GM23338 (cell line): ENCODE measurements at regions not wholly inside any gene's neighbourhood (a gene's known extent, or its start where the extent isn't known, plus 50 kb on each side); places are given as distances from the start of the nearest gene placed in this dataset.

ENCODE experiments used
- ATAC-seq: fragments of 200-7000 bp; cut with Tn5 transposase; 3 replicates; pipeline ENCODE4 v1.9.1; 2020
- DNase-seq: peaks from one replicate; pipeline ENCODE4 v3.0.0-alpha.2; 2015; ENCODE audit warnings: low spot score
- H2AFZ ChIP-seq: fragments of 200-600 bp; sonication (generic); 2 replicates; pipeline ENCODE4 v1.8.0; 2016; ENCODE audit warnings: antibody characterized with exemption, mild to moderate bottlenecking, moderate library complexity
- H3F3A ChIP-seq: fragments of 200-600 bp; sonication (generic); replicated peaks from 2 replicates; pipeline ENCODE4 v1.8.0; 2017; ENCODE audit warnings: antibody characterized with exemption, mixed run types, low read depth
- H3K27ac ChIP-seq: fragments of 200-600 bp; sonication (generic); 2 replicates; pipeline ENCODE4 v1.6.1; 2016; ENCODE audit warnings: low read depth
- H3K27me3 ChIP-seq: fragments of 200-600 bp; sonication (generic); 2 replicates; pipeline ENCODE4 v1.8.0; 2016; ENCODE audit warnings: mild to moderate bottlenecking, mixed run types, moderate library complexity; ENCODE audit not compliant: insufficient read depth
- H3K36me3 ChIP-seq: fragments of 200-600 bp; sonication (generic); 2 replicates; pipeline ENCODE4 v1.8.0; 2016; ENCODE audit warnings: mild to moderate bottlenecking; ENCODE audit not compliant: insufficient read depth
- H3K4me1 ChIP-seq: fragments of 200-600 bp; sonication (generic); 2 replicates; pipeline ENCODE4 v1.8.0; 2016; ENCODE audit warnings: mild to moderate bottlenecking, moderate library complexity; ENCODE audit not compliant: insufficient read depth
- H3K4me2 ChIP-seq: fragments of 200-600 bp; sonication (generic); 2 replicates; pipeline ENCODE4 v1.7.1; 2017; ENCODE audit warnings: mixed run types
- H3K4me3 ChIP-seq: fragments of 200-600 bp; sonication (generic); 2 replicates; pipeline ENCODE4 v1.6.1; 2016; ENCODE audit warnings: mixed run types
- H3K79me2 ChIP-seq: fragments of 200-600 bp; sonication (generic); replicated peaks from 2 replicates; pipeline ENCODE4 v1.8.0; 2017; ENCODE audit warnings: mild to moderate bottlenecking; ENCODE audit not compliant: insufficient read depth
- H3K9me2 ChIP-seq: fragments of 200-600 bp; sonication (generic); 2 replicates; pipeline ENCODE4 v1.8.0; 2017; ENCODE audit not compliant: insufficient read depth
- H4K20me1 ChIP-seq: fragments of 200-600 bp; sonication (generic); replicated peaks from 2 replicates; pipeline ENCODE4 v1.8.0; 2017; ENCODE audit warnings: mild to moderate bottlenecking; ENCODE audit not compliant: insufficient read depth
- H3K27ac Mint-ChIP-seq: 2 replicates; pipeline ENCODE4 v1.8.0; 2020; ENCODE audit warnings: inconsistent platforms, mild to moderate bottlenecking, moderate library complexity, mixed read lengths
- H3K27me3 Mint-ChIP-seq: 3 replicates; pipeline ENCODE4 v1.8.0; 2022; ENCODE audit warnings: low read depth, mild to moderate bottlenecking, moderate library complexity, mixed read lengths, inconsistent platforms; ENCODE audit not compliant: insufficient read depth, poor library complexity
- H3K36me3 Mint-ChIP-seq: 3 replicates; pipeline ENCODE4 v1.8.0; 2021; ENCODE audit warnings: low read depth, mild to moderate bottlenecking, inconsistent platforms, moderate library complexity, mixed read lengths
- H3K4me1 Mint-ChIP-seq: 3 replicates; pipeline ENCODE4 v1.8.0; 2020; ENCODE audit warnings: mild to moderate bottlenecking, inconsistent platforms, mixed read lengths
- H3K4me3 Mint-ChIP-seq: 3 replicates; pipeline ENCODE4 v1.8.0; 2021; ENCODE audit warnings: moderate library complexity, mild to moderate bottlenecking, inconsistent platforms, mixed read lengths
- H3K9me3 Mint-ChIP-seq: 3 replicates; pipeline ENCODE4 v1.8.0; 2020; ENCODE audit warnings: moderate library complexity, mild to moderate bottlenecking, inconsistent platforms, mixed read lengths
- CREB1 ChIP-seq: fragments of 250-450 bp; sonication (Bioruptor Pico); IDR thresholded peaks from 2 replicates; pipeline ENCODE4 v1.5.0; 2020; ENCODE audit warnings: low read depth, mild to moderate bottlenecking, moderate library complexity
- EZH2 ChIP-seq: fragments of 200-600 bp; sonication (generic); IDR thresholded peaks from one replicate; pipeline ENCODE4 v1.8.0; 2017; ENCODE audit warnings: antibody characterized with exemption, mild to moderate bottlenecking, low read depth; ENCODE audit not compliant: unreplicated experiment
- EZH2phosphoT487 ChIP-seq: fragments of 200-600 bp; sonication (generic); IDR thresholded peaks from one replicate; pipeline ENCODE4 v1.8.1; 2018; ENCODE audit warnings: antibody characterized with exemption; ENCODE audit not compliant: unreplicated experiment
- JUNB ChIP-seq: IDR thresholded peaks from one replicate; pipeline ENCODE4 v1.6.1; 2016; ENCODE audit warnings: antibody characterized with exemption; ENCODE audit not compliant: unreplicated experiment
- POLR2AphosphoS5 ChIP-seq: IDR thresholded peaks from 2 replicates; pipeline ENCODE4 v1.6.1; 2016; ENCODE audit warnings: antibody characterized with exemption, low read depth
- STAT1 ChIP-seq: IDR thresholded peaks from one replicate; pipeline ENCODE4 v1.6.1; 2016; ENCODE audit warnings: antibody characterized with exemption; ENCODE audit not compliant: unreplicated experiment
- ZNF331 ChIP-seq: fragments of 250-450 bp; sonication (Bioruptor Pico); IDR thresholded peaks from 2 replicates; pipeline ENCODE4 v1.5.0; 2020; ENCODE audit warnings: low read depth, mild to moderate bottlenecking, moderate library complexity
- TF ChIP-seq, protein P1 (sequence below): IDR thresholded peaks from one replicate; pipeline ENCODE4 v1.6.1; 2018; ENCODE audit warnings: antibody characterized with exemption; ENCODE audit not compliant: unreplicated experiment
- TF ChIP-seq, protein P2 (sequence below): fragments of 250-450 bp; sonication (Bioruptor Pico); IDR thresholded peaks from 2 replicates; pipeline ENCODE4 v1.5.0; 2020; ENCODE audit warnings: mild to moderate bottlenecking, moderate library complexity
- TF ChIP-seq, protein P3 (sequence below), 2 experiments: fragments of 200-600 bp in 1 of 2; sonication (generic) in 1 of 2; conservative IDR thresholded peaks; 2 replicates each; pipeline versions ENCODE4 v1.5.1 to v1.6.1; 2016 to 2017; ENCODE audit warnings: antibody characterized with exemption in 2 of 2, low read depth in 2 of 2, mild to moderate bottlenecking in 2 of 2, moderate library complexity in 1 of 2

DNA sequence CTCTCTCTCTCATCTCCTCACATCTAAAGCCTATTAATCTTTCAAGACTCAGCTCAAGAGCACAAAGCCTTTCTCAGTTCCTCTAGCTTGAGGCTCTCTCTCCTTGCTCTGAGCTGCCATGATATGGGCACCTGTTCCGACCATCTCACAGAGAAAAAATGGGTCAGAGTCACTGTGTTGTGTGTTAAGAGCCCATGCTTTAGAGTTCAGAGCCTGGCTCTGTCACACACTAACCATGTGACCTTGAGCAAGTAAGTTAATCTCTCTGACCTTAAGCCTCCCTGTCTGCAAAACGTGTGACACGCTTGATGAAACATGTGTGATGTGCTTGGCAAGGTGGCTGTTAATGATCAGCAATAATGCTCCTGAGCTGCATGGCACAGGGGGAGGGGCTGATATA lies 245.2 kb downstream of the DLEU7 start (continued):
- TF ChIP-seq, protein P1, sequence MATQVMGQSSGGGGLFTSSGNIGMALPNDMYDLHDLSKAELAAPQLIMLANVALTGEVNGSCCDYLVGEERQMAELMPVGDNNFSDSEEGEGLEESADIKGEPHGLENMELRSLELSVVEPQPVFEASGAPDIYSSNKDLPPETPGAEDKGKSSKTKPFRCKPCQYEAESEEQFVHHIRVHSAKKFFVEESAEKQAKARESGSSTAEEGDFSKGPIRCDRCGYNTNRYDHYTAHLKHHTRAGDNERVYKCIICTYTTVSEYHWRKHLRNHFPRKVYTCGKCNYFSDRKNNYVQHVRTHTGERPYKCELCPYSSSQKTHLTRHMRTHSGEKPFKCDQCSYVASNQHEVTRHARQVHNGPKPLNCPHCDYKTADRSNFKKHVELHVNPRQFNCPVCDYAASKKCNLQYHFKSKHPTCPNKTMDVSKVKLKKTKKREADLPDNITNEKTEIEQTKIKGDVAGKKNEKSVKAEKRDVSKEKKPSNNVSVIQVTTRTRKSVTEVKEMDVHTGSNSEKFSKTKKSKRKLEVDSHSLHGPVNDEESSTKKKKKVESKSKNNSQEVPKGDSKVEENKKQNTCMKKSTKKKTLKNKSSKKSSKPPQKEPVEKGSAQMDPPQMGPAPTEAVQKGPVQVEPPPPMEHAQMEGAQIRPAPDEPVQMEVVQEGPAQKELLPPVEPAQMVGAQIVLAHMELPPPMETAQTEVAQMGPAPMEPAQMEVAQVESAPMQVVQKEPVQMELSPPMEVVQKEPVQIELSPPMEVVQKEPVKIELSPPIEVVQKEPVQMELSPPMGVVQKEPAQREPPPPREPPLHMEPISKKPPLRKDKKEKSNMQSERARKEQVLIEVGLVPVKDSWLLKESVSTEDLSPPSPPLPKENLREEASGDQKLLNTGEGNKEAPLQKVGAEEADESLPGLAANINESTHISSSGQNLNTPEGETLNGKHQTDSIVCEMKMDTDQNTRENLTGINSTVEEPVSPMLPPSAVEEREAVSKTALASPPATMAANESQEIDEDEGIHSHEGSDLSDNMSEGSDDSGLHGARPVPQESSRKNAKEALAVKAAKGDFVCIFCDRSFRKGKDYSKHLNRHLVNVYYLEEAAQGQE = no peak
- TF ChIP-seq, protein P2, sequence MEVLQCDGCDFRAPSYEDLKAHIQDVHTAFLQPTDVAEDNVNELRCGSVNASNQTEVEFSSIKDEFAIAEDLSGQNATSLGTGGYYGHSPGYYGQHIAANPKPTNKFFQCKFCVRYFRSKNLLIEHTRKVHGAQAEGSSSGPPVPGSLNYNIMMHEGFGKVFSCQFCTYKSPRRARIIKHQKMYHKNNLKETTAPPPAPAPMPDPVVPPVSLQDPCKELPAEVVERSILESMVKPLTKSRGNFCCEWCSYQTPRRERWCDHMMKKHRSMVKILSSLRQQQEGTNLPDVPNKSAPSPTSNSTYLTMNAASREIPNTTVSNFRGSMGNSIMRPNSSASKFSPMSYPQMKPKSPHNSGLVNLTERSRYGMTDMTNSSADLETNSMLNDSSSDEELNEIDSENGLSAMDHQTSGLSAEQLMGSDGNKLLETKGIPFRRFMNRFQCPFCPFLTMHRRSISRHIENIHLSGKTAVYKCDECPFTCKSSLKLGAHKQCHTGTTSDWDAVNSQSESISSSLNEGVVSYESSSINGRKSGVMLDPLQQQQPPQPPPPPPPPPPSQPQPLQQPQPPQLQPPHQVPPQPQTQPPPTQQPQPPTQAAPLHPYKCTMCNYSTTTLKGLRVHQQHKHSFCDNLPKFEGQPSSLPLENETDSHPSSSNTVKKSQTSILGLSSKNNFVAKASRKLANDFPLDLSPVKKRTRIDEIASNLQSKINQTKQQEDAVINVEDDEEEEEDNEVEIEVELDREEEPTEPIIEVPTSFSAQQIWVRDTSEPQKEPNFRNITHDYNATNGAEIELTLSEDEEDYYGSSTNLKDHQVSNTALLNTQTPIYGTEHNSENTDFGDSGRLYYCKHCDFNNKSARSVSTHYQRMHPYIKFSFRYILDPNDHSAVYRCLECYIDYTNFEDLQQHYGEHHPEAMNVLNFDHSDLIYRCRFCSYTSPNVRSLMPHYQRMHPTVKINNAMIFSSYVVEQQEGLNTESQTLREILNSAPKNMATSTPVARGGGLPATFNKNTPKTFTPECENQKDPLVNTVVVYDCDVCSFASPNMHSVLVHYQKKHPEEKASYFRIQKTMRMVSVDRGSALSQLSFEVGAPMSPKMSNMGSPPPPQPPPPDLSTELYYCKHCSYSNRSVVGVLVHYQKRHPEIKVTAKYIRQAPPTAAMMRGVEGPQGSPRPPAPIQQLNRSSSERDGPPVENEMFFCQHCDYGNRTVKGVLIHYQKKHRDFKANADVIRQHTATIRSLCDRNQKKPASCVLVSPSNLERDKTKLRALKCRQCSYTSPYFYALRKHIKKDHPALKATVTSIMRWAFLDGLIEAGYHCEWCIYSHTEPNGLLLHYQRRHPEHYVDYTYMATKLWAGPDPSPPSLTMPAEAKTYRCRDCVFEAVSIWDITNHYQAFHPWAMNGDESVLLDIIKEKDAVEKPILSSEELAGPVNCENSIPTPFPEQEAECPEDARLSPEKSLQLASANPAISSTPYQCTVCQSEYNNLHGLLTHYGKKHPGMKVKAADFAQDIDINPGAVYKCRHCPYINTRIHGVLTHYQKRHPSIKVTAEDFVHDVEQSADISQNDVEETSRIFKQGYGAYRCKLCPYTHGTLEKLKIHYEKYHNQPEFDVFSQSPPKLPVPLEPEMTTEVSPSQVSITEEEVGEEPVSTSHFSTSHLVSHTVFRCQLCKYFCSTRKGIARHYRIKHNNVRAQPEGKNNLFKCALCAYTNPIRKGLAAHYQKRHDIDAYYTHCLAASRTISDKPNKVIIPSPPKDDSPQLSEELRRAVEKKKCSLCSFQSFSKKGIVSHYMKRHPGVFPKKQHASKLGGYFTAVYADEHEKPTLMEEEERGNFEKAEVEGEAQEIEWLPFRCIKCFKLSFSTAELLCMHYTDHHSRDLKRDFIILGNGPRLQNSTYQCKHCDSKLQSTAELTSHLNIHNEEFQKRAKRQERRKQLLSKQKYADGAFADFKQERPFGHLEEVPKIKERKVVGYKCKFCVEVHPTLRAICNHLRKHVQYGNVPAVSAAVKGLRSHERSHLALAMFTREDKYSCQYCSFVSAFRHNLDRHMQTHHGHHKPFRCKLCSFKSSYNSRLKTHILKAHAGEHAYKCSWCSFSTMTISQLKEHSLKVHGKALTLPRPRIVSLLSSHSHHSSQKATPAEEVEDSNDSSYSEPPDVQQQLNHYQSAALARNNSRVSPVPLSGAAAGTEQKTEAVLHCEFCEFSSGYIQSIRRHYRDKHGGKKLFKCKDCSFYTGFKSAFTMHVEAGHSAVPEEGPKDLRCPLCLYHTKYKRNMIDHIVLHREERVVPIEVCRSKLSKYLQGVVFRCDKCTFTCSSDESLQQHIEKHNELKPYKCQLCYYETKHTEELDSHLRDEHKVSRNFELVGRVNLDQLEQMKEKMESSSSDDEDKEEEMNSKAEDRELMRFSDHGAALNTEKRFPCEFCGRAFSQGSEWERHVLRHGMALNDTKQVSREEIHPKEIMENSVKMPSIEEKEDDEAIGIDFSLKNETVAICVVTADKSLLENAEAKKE (CRISPR knock-in tag) = no peak

DNA sequence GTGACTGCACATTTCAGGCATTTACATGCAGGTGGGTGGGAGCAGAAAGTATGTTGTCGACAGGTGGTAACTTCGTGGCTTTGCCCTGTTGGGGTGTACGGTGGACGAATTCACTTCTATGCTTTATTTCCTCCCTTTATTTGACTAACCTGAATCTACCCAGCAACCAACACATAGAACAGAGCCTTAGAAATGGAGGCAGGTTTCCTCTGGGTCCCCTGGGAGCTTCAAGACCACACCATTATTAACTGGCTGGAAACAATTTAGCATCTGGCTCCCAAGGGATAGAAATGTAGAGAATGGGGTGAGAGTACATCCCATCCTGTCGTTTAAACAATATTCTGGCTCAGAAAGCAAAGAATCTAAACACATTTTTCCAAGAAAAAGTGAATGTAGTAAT lies 244.4 kb downstream of the DLEU7 start:
- Histone ChIP-seq H3K36me3 (no peaks in the 10 kb centered on the region), H3K9me2 (no peaks in the 10 kb centered on the region), H3K4me1 (peaks cover 15% of the 10 kb centered on the region), H2AFZ (no peak overlapping the region), H4K20me1 (no peaks in the 10 kb centered on the region), H3F3A (no peaks in the 10 kb centered on the region), H3K79me2 (no peaks in the 10 kb centered on the region), H3K4me3 (no peak overlapping the region), H3K27ac (no peak overlapping the region), H3K4me2 (no peak overlapping the region), H3K27me3 (no peaks in the 10 kb centered on the region)
- no peak for DNase-seq
- no peak overlapping the region for H3K27ac Mint-ChIP-seq
- no peaks in the 10 kb centered on the region for H3K36me3 Mint-ChIP-seq
- H3K4me1 Mint-ChIP-seq = peaks cover 22% of the 10 kb centered on the region
- no peak for ATAC-seq
- H3K9me3 Mint-ChIP-seq = no peaks in the 10 kb centered on the region
- H3K27me3 Mint-ChIP-seq = no peaks in the 10 kb centered on the region
- H3K4me3 Mint-ChIP-seq = no peak overlapping the region
- TF ChIP-seq JUNB (no peak), POLR2AphosphoS5 (no peak), ZNF331 (no peak), EZH2phosphoT487 (no peak), EZH2 (no peak), CREB1 (no peak), STAT1 (no peak)
- TF ChIP-seq, protein P1 = no peak
- TF ChIP-seq, protein P3, sequence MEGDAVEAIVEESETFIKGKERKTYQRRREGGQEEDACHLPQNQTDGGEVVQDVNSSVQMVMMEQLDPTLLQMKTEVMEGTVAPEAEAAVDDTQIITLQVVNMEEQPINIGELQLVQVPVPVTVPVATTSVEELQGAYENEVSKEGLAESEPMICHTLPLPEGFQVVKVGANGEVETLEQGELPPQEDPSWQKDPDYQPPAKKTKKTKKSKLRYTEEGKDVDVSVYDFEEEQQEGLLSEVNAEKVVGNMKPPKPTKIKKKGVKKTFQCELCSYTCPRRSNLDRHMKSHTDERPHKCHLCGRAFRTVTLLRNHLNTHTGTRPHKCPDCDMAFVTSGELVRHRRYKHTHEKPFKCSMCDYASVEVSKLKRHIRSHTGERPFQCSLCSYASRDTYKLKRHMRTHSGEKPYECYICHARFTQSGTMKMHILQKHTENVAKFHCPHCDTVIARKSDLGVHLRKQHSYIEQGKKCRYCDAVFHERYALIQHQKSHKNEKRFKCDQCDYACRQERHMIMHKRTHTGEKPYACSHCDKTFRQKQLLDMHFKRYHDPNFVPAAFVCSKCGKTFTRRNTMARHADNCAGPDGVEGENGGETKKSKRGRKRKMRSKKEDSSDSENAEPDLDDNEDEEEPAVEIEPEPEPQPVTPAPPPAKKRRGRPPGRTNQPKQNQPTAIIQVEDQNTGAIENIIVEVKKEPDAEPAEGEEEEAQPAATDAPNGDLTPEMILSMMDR (conservative IDR thresholded peaks at IDR 0.05; ENCODE audit: low read depth in 2 of 2) = no peak
